Fibroblast of lung (primary cell): ENCODE measurements at regions not wholly inside any gene's neighbourhood (a gene's known extent, or its start where the extent isn't known, plus 50 kb on each side); places are given as distances from the start of the nearest gene placed in this dataset.

Experiments used
- CTCF ChIP-seq, 2 donors: IDR thresholded peaks in 1 of 2; conservative IDR thresholded peaks in 1 of 2; 1 replicate in 1 of 2; 2 replicates in 1 of 2; pipeline ENCODE4 v1.5.1; 2011 to 2012; ENCODE audit warnings: low read length in 2 of 2, control low read depth in 1 of 2, inconsistent platforms in 1 of 2, low read depth in 1 of 2, mild to moderate bottlenecking in 1 of 2
- EZH2 ChIP-seq: IDR thresholded peaks from 2 replicates; pipeline ENCODE4 v1.5.1; 2012; ENCODE audit warnings: low read length, control low read depth, mild to moderate bottlenecking; ENCODE audit errors: missing control alignments

GRCh38 chr3:15973940-15974339 lies 176.2 kb upstream of the ANKRD28 start:
- TF ChIP-seq EZH2 (no peak), CTCF (conservative IDR thresholded peaks at IDR 0.05 in 1 of 2, IDR thresholded peaks at IDR 0.05 in 1 of 2; ENCODE audit: low read depth in 1 of 2, low read length in 2 of 2) (no peak)
